SKM-1 treated with dmso at 0.1 percent for 144 hours (cell line): ENCODE measurements at regions not wholly inside any gene's neighbourhood (a gene's known extent, or its start where the extent isn't known, plus 50 kb on each side); places are given as distances from the start of the nearest gene placed in this dataset.
"Not testable (repeated sequence)": the region's sequence is repeated elsewhere in the genome, so short reads cannot be mapped to it uniquely, and the experiment has no call there.

Experiments used
- DNase-seq: peaks from one replicate; lab custom pipeline; 2025; ENCODE audit not compliant: unreplicated experiment; lab: John Stamatoyannopoulos, UW

DNA sequence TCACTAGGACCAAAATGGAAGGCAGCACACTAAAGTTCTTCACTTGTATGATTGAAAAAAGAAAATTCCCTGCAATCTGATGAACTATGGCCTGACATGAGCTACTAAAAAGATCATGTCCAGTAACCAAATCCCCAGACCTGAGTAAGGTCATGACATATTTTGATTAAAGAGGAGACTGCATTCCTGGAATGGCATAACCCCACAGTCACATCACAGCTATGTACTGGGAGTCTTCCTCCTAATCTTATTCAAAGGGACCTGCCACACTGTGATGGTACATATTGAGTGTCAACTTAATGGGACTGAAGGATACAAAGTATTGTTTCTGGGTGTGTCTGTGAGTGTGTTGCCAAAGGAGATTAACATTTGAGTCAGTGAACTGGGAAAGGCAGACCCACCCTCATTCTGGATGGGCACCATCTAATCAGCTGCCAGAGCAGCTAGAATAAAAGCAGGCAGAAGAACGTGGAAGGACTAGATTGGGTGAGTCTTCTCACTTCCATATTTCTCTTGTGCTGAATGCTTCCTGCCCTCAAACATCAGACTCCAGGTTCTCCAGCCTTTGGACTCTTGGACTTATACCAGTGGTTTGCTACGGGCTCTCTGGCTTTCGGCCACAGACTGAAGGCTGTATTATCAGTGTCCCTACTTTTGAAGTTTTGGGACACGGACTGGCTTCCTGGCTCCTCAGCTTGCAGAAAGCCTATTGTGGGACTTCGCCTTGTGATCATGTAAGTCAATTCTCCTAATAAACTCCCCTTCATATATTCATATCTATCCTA lies 345.0 kb downstream of the TMEM38B start:
- DNase-seq: no peak

GRCh38 chr9:106041920-106042319 lies 347.6 kb downstream of the TMEM38B start:
- not testable (repeated sequence) for DNase-seq

GRCh38 chr9:106051545-106051944 lies 357.2 kb downstream of the TMEM38B start:
- no peak for DNase-seq

- DNase-seq: no peak
Measured at GRCh38 chr9:106052166-106052565, 357.8 kb downstream of the TMEM38B start.

GRCh38 chr9:106052735-106053134 lies 358.4 kb downstream of the TMEM38B start:
- DNase-seq: no peak

DNA sequence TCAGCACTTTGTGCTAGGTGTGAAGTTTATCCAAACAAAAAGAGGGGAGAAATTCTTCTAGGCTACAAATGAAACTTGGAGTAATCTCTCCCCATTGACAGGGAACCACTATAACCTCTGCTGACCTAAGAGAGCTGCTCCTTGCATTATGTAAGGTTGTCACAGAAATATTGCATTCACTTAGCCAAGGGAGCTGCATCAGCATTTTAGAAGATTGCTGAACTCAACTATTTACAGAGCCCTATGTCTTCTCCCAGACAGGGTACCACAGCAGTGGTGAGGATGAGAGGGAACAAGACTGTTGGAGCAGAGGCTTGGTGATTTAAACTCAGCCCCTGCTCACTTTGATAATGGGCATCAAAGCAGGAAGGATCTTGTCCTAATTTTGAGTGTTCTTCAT lies 362.0 kb downstream of the TMEM38B start:
- DNase-seq: no peak

GRCh38 chr9:106058460-106058859 lies 364.1 kb downstream of the TMEM38B start:
- DNase-seq: no peak

- no peak for DNase-seq
Measured at GRCh38 chr9:106059886-106060285, 365.5 kb downstream of the TMEM38B start.

- no peak for DNase-seq
Measured at GRCh38 chr9:106060885-106061284, 366.5 kb downstream of the TMEM38B start.

- no peak for DNase-seq
Measured at GRCh38 chr9:106062250-106062649, 367.9 kb downstream of the TMEM38B start.

GRCh38 chr9:106065136-106065535 lies 370.8 kb downstream of the TMEM38B start:
- DNase-seq: no peak

DNA sequence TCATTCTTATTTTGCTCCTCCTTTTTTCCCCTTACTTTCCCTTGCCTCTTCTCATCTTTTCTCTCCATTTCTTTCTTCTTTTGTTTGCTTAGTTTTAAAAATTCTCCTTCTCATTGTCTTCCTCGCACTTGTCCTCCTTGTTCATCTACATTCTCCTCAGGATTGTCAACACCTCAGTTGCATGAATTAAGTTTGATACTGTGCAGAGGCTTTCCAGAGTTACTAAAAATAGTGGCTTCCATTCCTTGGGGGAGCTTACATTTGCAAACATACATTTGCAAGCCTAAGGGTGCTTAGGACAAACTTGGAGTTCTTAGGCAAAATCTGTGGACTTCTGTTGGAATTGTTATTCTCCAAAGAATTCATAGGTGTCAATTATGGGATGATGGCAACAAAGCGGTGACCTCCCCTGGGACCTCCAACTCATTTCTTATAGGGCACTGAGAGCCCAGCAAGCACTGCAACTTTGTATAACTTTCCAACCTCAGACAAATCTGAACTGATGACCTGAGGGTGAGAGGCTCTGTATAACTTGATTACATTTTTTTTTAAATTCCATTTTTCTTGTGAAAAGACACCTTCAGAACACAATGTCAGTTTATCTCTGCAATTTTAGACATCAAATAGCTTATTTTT lies 371.4 kb downstream of the TMEM38B start:
- no peak for DNase-seq

DNA sequence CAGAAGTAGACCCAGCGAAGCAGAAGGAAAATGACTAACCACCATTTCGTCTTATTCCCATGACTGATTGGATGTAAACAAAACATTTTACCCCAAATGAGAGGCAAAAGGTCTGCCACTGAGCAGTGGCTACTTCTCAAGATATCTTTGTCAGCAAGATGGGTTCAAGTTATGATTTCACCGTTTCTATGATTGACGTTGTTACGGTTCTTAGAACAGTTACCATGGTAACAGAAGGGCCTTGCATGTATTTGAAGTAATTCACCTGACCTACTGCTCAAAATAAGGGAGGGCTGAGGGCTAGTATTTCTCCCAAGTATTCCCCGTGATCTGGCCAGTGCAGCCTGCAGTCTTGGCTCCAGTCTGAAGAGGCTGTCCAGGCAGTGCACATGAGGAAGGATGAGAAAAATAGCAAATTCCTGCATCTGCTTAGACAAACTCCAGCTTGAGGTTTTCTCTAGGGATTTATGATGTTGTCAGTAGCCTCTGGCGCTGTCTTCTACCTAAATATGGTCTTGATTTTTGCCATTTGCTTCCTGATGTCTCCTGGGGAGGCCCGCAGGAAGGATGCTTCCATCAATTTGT lies 372.7 kb downstream of the TMEM38B start:
- no peak for DNase-seq

DNA sequence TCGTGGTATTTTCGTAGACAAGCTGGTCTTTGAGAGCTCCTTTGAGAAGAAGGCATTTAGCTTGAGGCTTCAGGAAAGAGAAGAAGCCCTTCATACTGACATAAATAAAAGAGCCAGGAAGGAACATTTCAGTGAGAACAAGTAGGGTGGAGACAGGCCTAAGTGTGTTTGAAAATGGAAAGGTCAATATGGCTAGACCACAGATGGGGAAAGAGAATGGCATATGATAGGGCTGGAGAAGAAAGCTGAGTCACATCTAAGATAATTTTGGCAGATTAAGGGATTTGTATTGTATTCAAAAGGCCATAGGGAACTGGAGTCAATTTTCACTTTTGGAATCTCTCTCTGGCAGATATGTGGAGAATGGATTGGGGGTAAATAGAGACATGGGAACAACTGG lies 374.9 kb downstream of the TMEM38B start:
- no peak for DNase-seq

- DNase-seq: no peak
Measured at GRCh38 chr9:106072421-106072820, 378.1 kb downstream of the TMEM38B start.

DNA sequence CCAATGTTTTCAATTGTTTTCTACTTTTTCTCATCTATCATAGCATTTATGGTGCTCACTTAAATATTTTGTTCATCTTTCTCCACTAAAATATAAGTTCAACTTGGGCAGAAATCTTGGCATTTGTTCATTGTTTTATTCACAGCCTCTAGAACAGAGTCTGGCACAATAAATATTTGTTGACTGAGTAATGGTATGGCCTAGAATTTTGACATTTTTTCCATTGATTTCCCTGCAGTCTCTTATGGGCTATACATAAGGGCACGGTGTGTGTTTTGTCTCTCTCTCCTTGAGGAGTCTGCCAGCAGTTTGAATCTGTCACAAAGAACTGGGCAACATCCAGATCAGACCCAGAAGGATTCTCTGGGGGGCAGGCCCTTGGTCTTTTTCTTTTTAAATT lies 379.7 kb downstream of the TMEM38B start:
- DNase-seq: no peak

DNA sequence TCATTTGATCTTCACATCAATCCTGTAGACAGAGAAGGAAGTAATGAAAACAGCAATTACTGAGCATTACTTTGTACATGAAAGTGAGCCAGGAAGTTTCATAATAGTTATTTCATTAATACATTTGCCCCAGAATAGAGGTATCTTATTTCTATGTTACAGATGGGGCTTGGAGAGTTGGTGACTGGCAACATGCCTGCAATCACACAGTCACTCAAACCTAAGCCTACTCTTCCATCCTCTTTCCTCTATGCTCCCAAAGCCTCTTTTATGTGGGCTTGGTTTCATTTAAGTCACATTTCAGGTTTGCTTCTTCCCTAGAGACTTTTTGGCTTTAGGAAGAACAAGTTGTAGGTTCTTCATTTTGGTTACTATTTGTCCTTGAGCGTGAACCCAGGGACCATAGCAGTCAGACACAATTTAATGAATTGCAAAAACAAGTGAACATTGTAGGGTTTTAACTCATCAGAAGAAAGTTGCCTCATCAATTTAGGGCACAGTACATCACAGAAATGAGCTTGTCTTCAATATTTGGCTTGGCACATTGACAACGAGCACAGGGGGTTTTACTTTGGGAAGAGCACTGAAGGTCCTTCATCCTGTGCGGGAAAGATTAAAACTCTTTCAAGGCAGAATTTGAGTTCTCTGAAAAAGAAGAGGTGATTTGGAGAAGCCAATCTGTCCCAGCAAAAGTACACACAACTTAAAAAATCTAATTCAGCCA lies 381.1 kb downstream of the TMEM38B start:
- no peak for DNase-seq

- no peak for DNase-seq
Measured at GRCh38 chr9:106075960-106076327, 381.6 kb downstream of the TMEM38B start.

- no peak for DNase-seq
Measured at GRCh38 chr9:106076711-106077110, 382.4 kb downstream of the TMEM38B start.

GRCh38 chr9:106077731-106078130 lies 383.4 kb downstream of the TMEM38B start:
- DNase-seq: no peak

DNA sequence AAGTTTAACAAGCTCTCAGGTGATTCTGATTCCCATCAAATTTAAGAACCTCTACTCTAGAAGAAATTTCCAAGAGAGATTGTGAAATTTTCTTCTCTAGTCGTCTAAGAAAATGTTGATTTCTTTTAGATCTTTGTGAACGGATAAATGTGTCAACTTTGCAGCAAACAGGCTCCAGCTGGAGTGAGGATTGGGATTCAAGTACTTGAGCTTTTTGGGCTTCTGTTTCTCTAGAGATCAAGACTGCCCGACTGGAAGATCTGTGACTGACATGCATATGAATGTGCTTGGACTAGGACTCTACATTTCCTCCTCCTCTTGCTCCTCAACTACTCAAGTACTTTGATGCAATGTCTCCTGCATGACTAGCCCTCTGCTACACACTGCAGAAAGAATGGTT lies 388.3 kb downstream of the TMEM38B start:
- DNase-seq: no peak

- no peak for DNase-seq
Measured at GRCh38 chr9:106084702-106085101, 390.4 kb downstream of the TMEM38B start.
